ENCODE measurements at regions not wholly inside any gene's neighbourhood (a gene's known extent, or its start where the extent isn't known, plus 50 kb on each side); places are given as distances from the start of the nearest gene placed in this dataset.

DNA sequence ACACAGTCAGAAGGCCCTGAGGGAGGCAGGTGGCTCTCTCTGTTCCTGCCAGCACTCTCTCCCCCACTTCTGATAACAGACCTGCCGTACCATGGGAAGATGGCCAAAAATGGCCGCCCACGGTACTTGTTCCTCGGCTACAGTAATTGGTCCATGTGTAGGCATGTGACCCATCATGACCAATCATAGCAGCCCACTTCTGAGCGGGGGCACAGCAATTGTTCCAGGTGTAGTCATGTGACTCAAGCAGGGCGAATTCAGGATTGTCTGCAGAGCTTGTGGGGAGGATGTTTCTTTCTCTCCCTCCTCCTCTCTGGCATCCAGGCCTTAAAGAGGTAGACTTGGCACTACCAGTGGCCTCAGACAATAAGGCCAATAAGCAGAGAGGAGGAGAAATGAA lies 250.4 kb downstream of the MRTFB start:
- POLR2A ChIA-PET, result no interaction called here
- Histone ChIP-seq H3K27ac (ENCODE audit: low read depth, low read length) (no peak overlapping the region), H3K79me2 (ENCODE audit: insufficient read depth, low read length) (peaks cover 42% of the 10 kb centered on the region), H3K4me2 (ENCODE audit: low read length) (no peak overlapping the region), H3K4me1 (ENCODE audit: control insufficient read depth in 1 of 2, insufficient read depth in 2 of 2, low read length in 2 of 2) (no peaks in the 10 kb centered on the region; a peak in 1 of 4 replicates), H3K9me3 (ENCODE audit: control insufficient read depth in 1 of 2, insufficient read depth in 1 of 2, low read depth in 1 of 2, low read length in 2 of 2) (no peaks in the 10 kb centered on the region), H3K9ac (ENCODE audit: low read length) (no peak overlapping the region), H4K20me1 (ENCODE audit: insufficient read depth) (no peaks in the 10 kb centered on the region), H3K36me3 (ENCODE audit: control insufficient read depth in 1 of 2, insufficient read depth in 2 of 2, low read length in 2 of 2) (peaks cover 0 to 10% of the 10 kb centered on the region in 2 experiments; a peak in 1 of 4 replicates), H2AFZ (ENCODE audit: low read depth, low read length, poor library complexity, severe bottlenecking) (no peak overlapping the region), H3K4me3 (replicated peaks in 1 of 2; ENCODE audit: low read depth in 1 of 2, low read length in 2 of 2) (no peak overlapping the region), H3K9me2 (ENCODE audit: insufficient read depth) (no peaks in the 10 kb centered on the region), H3K27me3 (ENCODE audit: insufficient read depth, low read length) (no peaks in the 10 kb centered on the region)
- RAD21 ChIA-PET (ENCODE audit: low non-redundant PET in 1 of 2, low total read pairs in 2 of 2, uncharacterized antibody in 2 of 2, unreplicated experiment in 2 of 2), result no interaction called here
- intact Hi-C loops (cut with micrococcal nuclease), result no loop called here
- ATAC-seq, result peak; percentile 49
- no peak for DNase-seq (ENCODE audit: low read depth, low spot score)
- no TSS peak for BruUV-seq (replicated peaks)
- CTCF ChIA-PET, result no interaction called here
- no peak for TF ChIP-seq EZH2phosphoT487 (IDR thresholded peaks at IDR 0.05; ENCODE audit: borderline replicate concordance)
- TF ChIP-seq TCF7L2 (IDR thresholded peaks at IDR 0.05; ENCODE audit: borderline replicate concordance, extremely low read depth, insufficient read depth, insufficient read length), result no peak
- TF ChIP-seq SRF (IDR thresholded peaks at IDR 0.05; ENCODE audit: low read depth), result no peak
- no peak for TF ChIP-seq REST (IDR thresholded peaks at IDR 0.05; ENCODE audit: low read depth)
- TF ChIP-seq CEBPB (IDR thresholded peaks at IDR 0.05; ENCODE audit: low read depth), result no peak
- TF ChIP-seq FOSL1 (IDR thresholded peaks at IDR 0.05; ENCODE audit: low read depth), result no peak
- TF ChIP-seq EZH2 (IDR thresholded peaks at IDR 0.05), result no peak
- TF ChIP-seq EGR1 (IDR thresholded peaks at IDR 0.05; ENCODE audit: low read depth), result no peak
- no peak for TF ChIP-seq RAD21 (IDR thresholded peaks at IDR 0.05; ENCODE audit: low read depth)
- TF ChIP-seq SP1 (IDR thresholded peaks at IDR 0.05; ENCODE audit: low read depth), result no peak
- no peak for TF ChIP-seq ATF3 (IDR thresholded peaks at IDR 0.05)
- no peak for TF ChIP-seq ELF1 (IDR thresholded peaks at IDR 0.05; ENCODE audit: borderline replicate concordance, low read depth)
- no peak for TF ChIP-seq POLR2AphosphoS5 (IDR thresholded peaks at IDR 0.05; ENCODE audit: low read depth, low read length)
- no peak for TF ChIP-seq SIN3A (IDR thresholded peaks at IDR 0.05; ENCODE audit: low read depth)
- no peak for TF ChIP-seq ZFX (IDR thresholded peaks at IDR 0.05)
- no peak for TF ChIP-seq CBX3 (IDR thresholded peaks at IDR 0.05; ENCODE audit: low read depth)
- TF ChIP-seq, protein P1, sequence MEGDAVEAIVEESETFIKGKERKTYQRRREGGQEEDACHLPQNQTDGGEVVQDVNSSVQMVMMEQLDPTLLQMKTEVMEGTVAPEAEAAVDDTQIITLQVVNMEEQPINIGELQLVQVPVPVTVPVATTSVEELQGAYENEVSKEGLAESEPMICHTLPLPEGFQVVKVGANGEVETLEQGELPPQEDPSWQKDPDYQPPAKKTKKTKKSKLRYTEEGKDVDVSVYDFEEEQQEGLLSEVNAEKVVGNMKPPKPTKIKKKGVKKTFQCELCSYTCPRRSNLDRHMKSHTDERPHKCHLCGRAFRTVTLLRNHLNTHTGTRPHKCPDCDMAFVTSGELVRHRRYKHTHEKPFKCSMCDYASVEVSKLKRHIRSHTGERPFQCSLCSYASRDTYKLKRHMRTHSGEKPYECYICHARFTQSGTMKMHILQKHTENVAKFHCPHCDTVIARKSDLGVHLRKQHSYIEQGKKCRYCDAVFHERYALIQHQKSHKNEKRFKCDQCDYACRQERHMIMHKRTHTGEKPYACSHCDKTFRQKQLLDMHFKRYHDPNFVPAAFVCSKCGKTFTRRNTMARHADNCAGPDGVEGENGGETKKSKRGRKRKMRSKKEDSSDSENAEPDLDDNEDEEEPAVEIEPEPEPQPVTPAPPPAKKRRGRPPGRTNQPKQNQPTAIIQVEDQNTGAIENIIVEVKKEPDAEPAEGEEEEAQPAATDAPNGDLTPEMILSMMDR (IDR thresholded peaks at IDR 0.05 in 2 of 3, conservative IDR thresholded peaks at IDR 0.05 in 1 of 3; ENCODE audit: borderline replicate concordance in 1 of 3, insufficient read depth in 1 of 3, low read depth in 2 of 3, low read length in 2 of 3), result no peak
- TF ChIP-seq JUND (IDR thresholded peaks at IDR 0.05), result no peak
- TF ChIP-seq ZBTB33 (IDR thresholded peaks at IDR 0.05; ENCODE audit: extremely low read depth, insufficient replicate concordance, low read length), result no peak
